ENCODE measurements at regions not wholly inside any gene's neighbourhood (a gene's known extent, or its start where the extent isn't known, plus 50 kb on each side); places are given as distances from the start of the nearest gene placed in this dataset.

- DNase-seq (ENCODE audit: extremely low spot score) = no peak
- TF ChIP-seq FOXA1 (IDR thresholded peaks at IDR 0.05) (no peak), SUZ12 (IDR thresholded peaks at IDR 0.05) (no peak), FOXM1 (IDR thresholded peaks at IDR 0.05; ENCODE audit: borderline replicate concordance) (no peak), PKNOX1 (IDR thresholded peaks at IDR 0.05) (no peak), BHLHE40 (IDR thresholded peaks at IDR 0.05; ENCODE audit: borderline replicate concordance) (no peak), ZNF384 (IDR thresholded peaks at IDR 0.05) (no peak), NFRKB (IDR thresholded peaks at IDR 0.05) (no peak), L3MBTL2 (conservative IDR thresholded peaks at IDR 0.05) (no peak), HDGF (IDR thresholded peaks at IDR 0.05; ENCODE audit: borderline replicate concordance) (no peak), FOXK2 (IDR thresholded peaks at IDR 0.05) (no peak), ARNT (IDR thresholded peaks at IDR 0.05) (no peak), LEF1 (IDR thresholded peaks at IDR 0.05; ENCODE audit: borderline replicate concordance) (no peak), TARDBP (IDR thresholded peaks at IDR 0.05) (no peak), ELF4 (IDR thresholded peaks at IDR 0.05) (no peak), SP1 (IDR thresholded peaks at IDR 0.05) (no peak), CTBP1 (IDR thresholded peaks at IDR 0.05; ENCODE audit: borderline replicate concordance) (no peak)
- CTCF ChIA-PET = interaction anchor here (1.0 kb wide), 1 partner anchor 10 kb away, joined by 3 read pairs; no protein-coding TSS in a partner anchor
- POLR2A ChIA-PET = no interaction called here
Measured at GRCh38 chr2:120798567-120799247, 63.0 kb downstream of the GLI2 start.

- POLR2A ChIA-PET = no interaction called here
- CTCF ChIA-PET = interaction anchor here (0.6 kb wide), 1 partner anchor 8 kb away, joined by 3 read pairs; no protein-coding TSS in a partner anchor
- DNase-seq (ENCODE audit: extremely low spot score) = no peak
- TF ChIP-seq BHLHE40 (IDR thresholded peaks at IDR 0.05; ENCODE audit: borderline replicate concordance) (no peak), SUZ12 (IDR thresholded peaks at IDR 0.05) (no peak), FOXK2 (IDR thresholded peaks at IDR 0.05) (no peak), ARNT (IDR thresholded peaks at IDR 0.05) (no peak), NFRKB (IDR thresholded peaks at IDR 0.05) (no peak), TARDBP (IDR thresholded peaks at IDR 0.05) (no peak)
Measured at GRCh38 chr2:120802158-120802557, 66.5 kb downstream of the GLI2 start.

GRCh38 chr2:120802867-120803484, 67.3 kb downstream of the GLI2 start:
- CTCF ChIA-PET = no interaction called here
- TF ChIP-seq SUZ12 (IDR thresholded peaks at IDR 0.05) = no peak
- no peak for TF ChIP-seq L3MBTL2 (conservative IDR thresholded peaks at IDR 0.05)
- TF ChIP-seq LEF1 (IDR thresholded peaks at IDR 0.05; ENCODE audit: borderline replicate concordance) = no peak
- no peak for TF ChIP-seq NFRKB (IDR thresholded peaks at IDR 0.05)
- no peak for TF ChIP-seq TARDBP (IDR thresholded peaks at IDR 0.05)
- no peak for TF ChIP-seq PKNOX1 (IDR thresholded peaks at IDR 0.05)
- no peak for TF ChIP-seq BHLHE40 (IDR thresholded peaks at IDR 0.05; ENCODE audit: borderline replicate concordance)
- no peak for TF ChIP-seq FOXM1 (IDR thresholded peaks at IDR 0.05; ENCODE audit: borderline replicate concordance)
- TF ChIP-seq FOXA1 (IDR thresholded peaks at IDR 0.05) = no peak
- TF ChIP-seq CTBP1 (IDR thresholded peaks at IDR 0.05; ENCODE audit: borderline replicate concordance) = no peak
- no peak for TF ChIP-seq ZNF384 (IDR thresholded peaks at IDR 0.05)
- no peak for TF ChIP-seq ARNT (IDR thresholded peaks at IDR 0.05)
- no peak for TF ChIP-seq HDGF (IDR thresholded peaks at IDR 0.05; ENCODE audit: borderline replicate concordance)
- no peak for TF ChIP-seq ELF4 (IDR thresholded peaks at IDR 0.05)
- no peak for TF ChIP-seq FOXK2 (IDR thresholded peaks at IDR 0.05)
- DNase-seq (ENCODE audit: extremely low spot score) = no peak
- POLR2A ChIA-PET = no interaction called here

- TF ChIP-seq FOXK2 (IDR thresholded peaks at IDR 0.05) (no peak), LEF1 (IDR thresholded peaks at IDR 0.05; ENCODE audit: borderline replicate concordance) (no peak), TARDBP (IDR thresholded peaks at IDR 0.05) (no peak), CTBP1 (IDR thresholded peaks at IDR 0.05; ENCODE audit: borderline replicate concordance) (no peak), PKNOX1 (IDR thresholded peaks at IDR 0.05) (no peak), SP1 (IDR thresholded peaks at IDR 0.05) (no peak)
- CTCF ChIA-PET = no interaction called here
- DNase-seq (ENCODE audit: extremely low spot score) = no peak
- POLR2A ChIA-PET = no interaction called here
Measured at GRCh38 chr2:120803764-120804335, 68.2 kb downstream of the GLI2 start.

GRCh38 chr2:120804459-120804858, 68.8 kb downstream of the GLI2 start:
- TF ChIP-seq SUZ12 (IDR thresholded peaks at IDR 0.05) (no peak), ELF4 (IDR thresholded peaks at IDR 0.05) (no peak), FOXA1 (IDR thresholded peaks at IDR 0.05) (no peak), NFRKB (IDR thresholded peaks at IDR 0.05) (no peak), CTBP1 (IDR thresholded peaks at IDR 0.05; ENCODE audit: borderline replicate concordance) (no peak), TARDBP (IDR thresholded peaks at IDR 0.05) (no peak), L3MBTL2 (conservative IDR thresholded peaks at IDR 0.05) (no peak), HDGF (IDR thresholded peaks at IDR 0.05; ENCODE audit: borderline replicate concordance) (no peak), LEF1 (IDR thresholded peaks at IDR 0.05; ENCODE audit: borderline replicate concordance) (no peak), SP1 (IDR thresholded peaks at IDR 0.05) (no peak), PKNOX1 (IDR thresholded peaks at IDR 0.05) (no peak), ARNT (IDR thresholded peaks at IDR 0.05) (no peak), FOXK2 (IDR thresholded peaks at IDR 0.05) (no peak), ZNF384 (IDR thresholded peaks at IDR 0.05) (no peak), BHLHE40 (IDR thresholded peaks at IDR 0.05; ENCODE audit: borderline replicate concordance) (no peak), FOXM1 (IDR thresholded peaks at IDR 0.05; ENCODE audit: borderline replicate concordance) (no peak)
- no peak for DNase-seq (ENCODE audit: extremely low spot score)
- ChIA-PET CTCF (no interaction called here), POLR2A (no interaction called here)
